ENCODE measurements at regions not wholly inside any gene's neighbourhood (a gene's known extent, or its start where the extent isn't known, plus 50 kb on each side); places are given as distances from the start of the nearest gene placed in this dataset.

DNA sequence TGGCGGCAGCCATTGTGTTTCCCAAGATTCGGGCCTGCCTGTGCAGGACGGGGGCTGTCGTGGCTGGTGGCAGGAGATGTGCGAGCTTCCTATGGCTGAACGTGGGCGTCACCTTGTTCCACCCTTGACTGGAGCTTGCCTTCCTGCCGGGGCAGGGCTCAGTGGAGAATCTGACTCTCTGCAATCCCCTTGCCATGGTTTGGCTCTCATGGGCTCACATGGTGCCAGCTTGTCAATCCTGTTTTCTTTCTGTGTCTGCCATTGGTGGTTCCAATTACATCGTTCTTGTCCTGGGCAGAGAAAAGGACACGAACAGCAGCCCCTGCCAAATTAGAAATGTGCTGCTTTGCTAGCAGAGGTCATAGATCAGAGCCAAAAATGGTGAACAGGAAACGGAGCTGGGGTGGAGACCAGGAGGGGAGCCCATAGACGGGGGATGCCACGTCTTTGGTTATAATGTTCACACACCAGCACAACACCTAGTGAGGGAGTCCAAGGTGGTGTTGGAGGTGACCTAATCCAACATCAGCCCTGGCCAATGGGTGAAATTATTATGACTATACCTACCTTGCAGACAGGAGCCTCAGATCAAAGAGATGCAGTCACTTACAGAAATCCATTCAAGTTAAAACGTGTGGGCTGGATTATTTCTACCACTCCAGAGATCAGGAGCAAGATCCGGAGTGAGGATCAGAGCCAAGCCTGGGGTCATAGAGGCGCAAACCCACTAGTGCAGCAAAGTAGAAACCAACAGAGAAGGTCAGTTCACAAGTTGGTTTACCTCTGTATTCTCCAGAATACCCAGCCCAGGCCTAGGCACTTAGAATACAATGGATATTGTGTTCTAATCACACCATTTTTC lies 253.1 kb downstream of the SIPA1L2 start:
- ChIA-PET CTCF (interaction anchor here (0.6 kb wide), 1 partner anchor 149 kb away, joined by 3 read pairs; no protein-coding TSS in a partner anchor), POLR2A (ENCODE audit: low non-redundant PET) (no interaction called here)
- no peak for DNase-seq (ENCODE audit: low spot score)
- TF ChIP-seq CTCF (conservative IDR thresholded peaks at IDR 0.05; ENCODE audit: low read depth), result no peak
- peak overlapping the region; percentile 60 for H3K27ac ChIP-seq

GRCh38 chr1:232372841-232373440 lies 257.0 kb downstream of the SIPA1L2 start:
- CTCF ChIA-PET, result no interaction called here
- H3K27ac ChIP-seq, result no peak overlapping the region
- DNase-seq (ENCODE audit: low spot score), result no peak
- POLR2A ChIA-PET (ENCODE audit: low non-redundant PET), result no interaction called here
- no peak for TF ChIP-seq CTCF (conservative IDR thresholded peaks at IDR 0.05; ENCODE audit: low read depth)

- no peak overlapping the region for H3K27ac ChIP-seq
- POLR2A ChIA-PET (ENCODE audit: low non-redundant PET), result no interaction called here
- CTCF ChIA-PET, result no interaction called here
- no peak for DNase-seq (ENCODE audit: low spot score)
- no peak for TF ChIP-seq CTCF (conservative IDR thresholded peaks at IDR 0.05; ENCODE audit: low read depth)
Measured at GRCh38 chr1:232372431-232372830, 257.5 kb downstream of the SIPA1L2 start.

- no peak for DNase-seq (ENCODE audit: low spot score)
- no peak for TF ChIP-seq CTCF (conservative IDR thresholded peaks at IDR 0.05; ENCODE audit: low read depth)
- ChIA-PET POLR2A (ENCODE audit: low non-redundant PET) (no interaction called here), CTCF (interaction anchor here (0.5 kb wide), 1 partner anchor 594 kb away, joined by 3 read pairs; no protein-coding TSS in a partner anchor)
- no peak overlapping the region for H3K27ac ChIP-seq
Measured at GRCh38 chr1:232369451-232370296, 260.3 kb downstream of the SIPA1L2 start.

- DNase-seq (ENCODE audit: low spot score), result no peak
- POLR2A ChIA-PET (ENCODE audit: low non-redundant PET), result no interaction called here
- no peak for TF ChIP-seq CTCF (conservative IDR thresholded peaks at IDR 0.05; ENCODE audit: low read depth)
- H3K27ac ChIP-seq, result no peak overlapping the region
- CTCF ChIA-PET, result interaction anchor here (0.5 to 0.6 kb wide), 2 partner anchors 240 to 593 kb away, joined by 3 read pairs; no protein-coding TSS in a partner anchor
Measured at GRCh38 chr1:232368821-232369321, 261.1 kb downstream of the SIPA1L2 start.

DNA sequence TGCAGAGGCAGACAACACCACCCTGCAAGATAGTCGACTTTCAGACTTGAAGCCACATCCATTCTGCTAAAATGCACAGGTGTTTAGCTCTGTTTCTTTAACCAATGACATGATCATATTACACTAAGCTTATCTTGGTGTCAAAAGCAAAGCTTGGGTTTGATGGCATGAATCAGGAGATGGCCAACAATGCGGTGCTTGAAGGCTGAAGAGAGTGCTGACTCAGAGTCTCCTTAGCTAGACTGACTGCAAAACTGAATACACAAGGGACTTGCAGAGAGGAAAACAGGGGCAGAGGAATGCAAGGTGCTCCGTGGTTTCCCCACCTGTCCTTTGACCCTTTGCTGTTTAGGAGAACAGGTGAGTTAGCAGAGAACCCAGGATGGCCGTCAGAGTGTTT lies 262.6 kb downstream of the SIPA1L2 start:
- POLR2A ChIA-PET (ENCODE audit: low non-redundant PET), result no interaction called here
- no peak overlapping the region for H3K27ac ChIP-seq
- no peak for DNase-seq (ENCODE audit: low spot score)
- CTCF ChIA-PET, result interaction anchor here (0.6 to 0.7 kb wide), 3 partner anchors 50 to 897 kb away, joined by 3 to 4 read pairs (median 4); no protein-coding TSS in a partner anchor
- no peak for TF ChIP-seq CTCF (conservative IDR thresholded peaks at IDR 0.05; ENCODE audit: low read depth)
